Left lung (tissue), 4 donors: ENCODE measurements at regions not wholly inside any gene's neighbourhood (a gene's known extent, or its start where the extent isn't known, plus 50 kb on each side); places are given as distances from the start of the nearest gene placed in this dataset.
A peak's percentile ranks its signal among the peaks of the same experiment; 100 is the strongest.

Source experiments
- ATAC-seq: fragments of 200-7000 bp; cut with Tn5 transposase; one replicate; pipeline ENCODE4 v1.9.1; 2020; ENCODE audit warnings: moderate library complexity
- DNase-seq, 4 donors: peaks; one replicate each; pipeline ENCODE4 v3.0.0-alpha.2; 2013 to 2020
- H3K27ac ChIP-seq, 2 donors: fragments of 200-600 bp; sonication (generic) in 1 of 2; one replicate each; pipeline versions ENCODE4 v1.5.0 to v1.8.0; 2020 to 2021
- H3K27me3 ChIP-seq, 2 donors: fragments of 200-600 bp; sonication (generic) in 1 of 2; one replicate each; pipeline versions ENCODE4 v1.5.0 to v1.8.0; 2020 to 2021
- H3K36me3 ChIP-seq, 2 donors: fragments of 200-600 bp; sonication (generic) in 1 of 2; one replicate each; pipeline versions ENCODE4 v1.5.0 to v1.8.0; 2020 to 2021
- H3K4me1 ChIP-seq, 2 donors: fragments of 200-600 bp; one replicate each; pipeline ENCODE4 v1.8.0; 2021
- H3K4me3 ChIP-seq, 2 donors: fragments of 200-600 bp; sonication (generic) in 1 of 2; one replicate each; pipeline versions ENCODE4 v1.5.0 to v1.8.0; 2020 to 2021; ENCODE audit warnings: mild to moderate bottlenecking in 1 of 2
- H3K9me3 ChIP-seq, 2 donors: fragments of 200-600 bp; sonication (generic) in 1 of 2; one replicate each; pipeline versions ENCODE4 v1.5.0 to v1.8.0; 2020 to 2021
- CTCF ChIP-seq, 2 donors: fragments of 200-600 bp; sonication (generic) in 1 of 2; IDR thresholded peaks; one replicate each; pipeline versions ENCODE4 v1.5.0 to v1.8.0; 2021; ENCODE audit warnings: antibody characterized with exemption in 2 of 2
- intact Hi-C, 2 donors: fragments of 100-400 bp; cut with DNase I; formaldehyde crosslinking; loops; one replicate each; pipeline versions ENCODE4 v1.11.2 to v1.14.2; 2022
- donor health status: DM: no; HTN: yes; CAD: no.
- donor health status: DM: no; HTN: no; CAD: no.

GRCh38 chr12:67450441-67450840 is 181.3 kb downstream of the CAND1 start:
- TF ChIP-seq CTCF (IDR thresholded peaks at IDR 0.05) = no peak
- Histone ChIP-seq H3K27me3 (no peaks in the 10 kb centered on the region), H3K27ac (no peak overlapping the region), H3K4me3 (no peak overlapping the region), H3K9me3 (no peaks in the 10 kb centered on the region), H3K4me1 (no peaks in the 10 kb centered on the region), H3K36me3 (no peaks in the 10 kb centered on the region)
- no peak for ATAC-seq
- intact Hi-C loops = no loop called here
- no peak for DNase-seq

- DNase-seq (no peak), ATAC-seq (no peak)
- no peak overlapping the region for H3K4me3 ChIP-seq
- H3K36me3 ChIP-seq = no peaks in the 10 kb centered on the region
- TF ChIP-seq CTCF (IDR thresholded peaks at IDR 0.05) = no peak
- H3K27ac ChIP-seq = no peak overlapping the region
- H3K4me1 ChIP-seq = peaks cover 0 to under 1% of the 10 kb centered on the region in 2 donors
- intact Hi-C loops = no loop called here
- H3K27me3 ChIP-seq = no peaks in the 10 kb centered on the region
- no peaks in the 10 kb centered on the region for H3K9me3 ChIP-seq
Measured at GRCh38 chr12:67451206-67451605, 182.0 kb downstream of the CAND1 start.

- H3K4me3 ChIP-seq = no peak overlapping the region
- ATAC-seq (peak; percentile 62), DNase-seq (no peak)
- no peaks in the 10 kb centered on the region for H3K36me3 ChIP-seq
- H3K27me3 ChIP-seq = no peaks in the 10 kb centered on the region
- no peaks in the 10 kb centered on the region for H3K9me3 ChIP-seq
- H3K4me1 ChIP-seq = peaks cover 0 to 9% of the 10 kb centered on the region in 2 donors
- no peak for TF ChIP-seq CTCF (IDR thresholded peaks at IDR 0.05)
- H3K27ac ChIP-seq = no peak overlapping the region
- intact Hi-C loops = no loop called here
Measured at GRCh38 chr12:67452119-67452805, 183.1 kb downstream of the CAND1 start.

- Histone ChIP-seq H3K9me3 (no peaks in the 10 kb centered on the region), H3K4me3 (no peak overlapping the region), H3K27ac (no peak overlapping the region), H3K4me1 (peaks cover 0 to 9% of the 10 kb centered on the region in 2 donors), H3K27me3 (no peaks in the 10 kb centered on the region), H3K36me3 (no peaks in the 10 kb centered on the region)
- TF ChIP-seq CTCF (IDR thresholded peaks at IDR 0.05) = no peak
- DNase-seq (no peak), ATAC-seq (no peak)
- intact Hi-C loops = no loop called here
Measured at GRCh38 chr12:67453191-67453590, 184.0 kb downstream of the CAND1 start.

- Histone ChIP-seq H3K4me1 (peaks cover 0 to 9% of the 10 kb centered on the region in 2 donors), H3K9me3 (no peaks in the 10 kb centered on the region), H3K4me3 (no peak overlapping the region), H3K36me3 (no peaks in the 10 kb centered on the region), H3K27ac (no peak overlapping the region), H3K27me3 (no peaks in the 10 kb centered on the region)
- DNase-seq = no peak
- intact Hi-C loops = no loop called here
- no peak for ATAC-seq
- no peak for TF ChIP-seq CTCF (IDR thresholded peaks at IDR 0.05)
Measured at GRCh38 chr12:67455236-67455635, 186.1 kb downstream of the CAND1 start.
